HG03139 (cell line): ENCODE measurements at regions not wholly inside any gene's neighbourhood (a gene's known extent, or its start where the extent isn't known, plus 50 kb on each side); places are given as distances from the start of the nearest gene placed in this dataset.
"Not testable (repeated sequence)": the region's sequence is repeated elsewhere in the genome, so short reads cannot be mapped to it uniquely, and the experiment has no call there.

ENCODE experiments used
- ATAC-seq: cut with Tn5 transposase; IDR thresholded peaks from one replicate; pipeline ENCODE4 v1.9.1; 2021; ENCODE audit not compliant: unreplicated experiment

GRCh38 chr2:13923823-13924222, 708.7 kb upstream of the LRATD1 start:
- no peak for ATAC-seq

DNA sequence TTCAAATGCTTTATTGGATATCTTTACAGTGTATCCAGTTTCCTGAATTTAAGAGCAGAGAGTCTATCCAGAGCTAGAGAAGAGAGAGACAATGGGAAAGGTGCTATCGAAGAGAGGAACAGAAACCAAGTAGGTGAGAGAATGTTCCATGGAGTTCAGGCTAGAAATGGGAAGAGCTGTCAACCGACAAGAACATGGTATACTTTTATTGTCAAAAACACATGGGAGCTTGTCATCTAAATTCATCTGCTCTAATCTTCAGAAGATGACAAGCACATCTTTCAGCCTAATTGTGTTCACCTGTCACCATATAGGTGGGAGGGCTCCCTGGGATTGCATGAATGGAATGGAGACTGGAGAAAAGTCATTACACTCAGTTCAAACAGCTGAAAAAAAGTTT, 690.4 kb upstream of the LRATD1 start:
- ATAC-seq: no peak

- ATAC-seq: no peak
Observed at GRCh38 chr2:13950761-13951160, 681.8 kb upstream of the LRATD1 start.

GRCh38 chr2:13968811-13969210, 663.7 kb upstream of the LRATD1 start:
- ATAC-seq: no peak

GRCh38 chr2:13986119-13986720, 646.3 kb upstream of the LRATD1 start:
- no peak for ATAC-seq

DNA sequence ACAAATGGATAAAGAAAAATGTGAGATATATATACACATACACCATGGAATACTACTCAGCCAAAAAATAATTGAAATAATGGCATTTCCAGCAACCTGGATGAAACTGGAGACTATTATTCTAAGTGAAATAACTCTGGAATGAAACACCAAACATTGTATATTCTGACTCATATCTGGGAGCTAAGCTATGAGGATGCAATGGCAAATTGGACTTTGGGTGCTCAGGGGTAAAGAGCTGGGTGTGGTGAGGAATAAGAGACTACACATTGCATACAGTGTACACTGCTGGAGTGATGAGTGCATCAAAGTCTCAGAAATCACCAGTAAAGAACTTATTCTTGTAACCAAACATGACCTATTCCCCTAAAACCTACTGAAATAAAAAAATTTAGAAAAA, 636.0 kb upstream of the LRATD1 start:
- ATAC-seq: no peak

DNA sequence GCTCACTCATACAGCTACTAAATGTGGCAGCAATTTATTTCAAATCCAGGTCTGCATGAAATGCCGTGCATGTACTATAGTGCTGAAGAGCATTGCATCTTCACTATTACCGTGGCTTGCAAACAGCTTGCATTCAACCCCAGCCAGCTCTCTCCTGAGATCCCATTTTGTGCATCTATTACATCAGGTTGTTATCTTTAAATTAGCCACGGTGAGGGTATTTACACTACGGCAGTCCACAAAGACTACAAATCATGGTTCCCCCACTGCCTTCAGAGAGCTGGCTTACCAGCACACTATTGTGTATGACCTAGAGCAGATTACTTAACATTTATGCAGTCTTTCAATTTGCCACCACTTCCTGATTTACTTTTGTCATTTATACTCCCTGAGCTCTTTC, 621.3 kb upstream of the LRATD1 start:
- ATAC-seq: no peak

GRCh38 chr2:14015113-14015630, 617.3 kb upstream of the LRATD1 start:
- ATAC-seq: no peak

DNA sequence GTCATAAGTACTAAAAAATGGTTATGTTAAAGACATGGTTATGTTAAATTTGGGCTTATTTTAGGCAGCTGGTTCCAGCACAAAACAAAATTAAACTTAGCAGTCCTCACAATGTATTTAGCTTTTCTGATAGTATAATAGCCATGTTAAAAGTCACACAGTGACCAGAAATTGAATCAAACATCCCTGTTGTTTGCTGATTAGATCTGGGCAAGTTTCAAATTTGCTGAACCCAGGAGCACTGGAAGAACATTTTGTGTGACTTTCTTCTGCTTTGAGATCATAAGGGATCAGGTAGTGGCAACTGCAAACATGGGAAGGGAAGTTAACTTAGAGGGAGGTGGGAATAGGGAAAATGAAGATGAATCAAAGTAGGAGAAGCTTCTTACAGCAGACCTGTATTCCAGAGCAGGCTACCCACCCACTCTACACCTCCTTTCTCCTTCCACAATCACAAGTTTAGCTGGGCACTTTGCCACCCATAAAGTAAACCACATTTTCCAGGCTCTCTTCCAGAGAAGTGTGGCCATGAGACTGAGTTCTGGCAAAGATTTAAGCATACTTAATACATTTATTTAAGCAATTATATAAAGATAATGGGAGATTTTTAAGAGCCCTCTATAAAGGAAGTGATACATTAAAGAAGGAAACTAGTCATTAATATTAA, 616.1 kb upstream of the LRATD1 start:
- ATAC-seq: no peak

DNA sequence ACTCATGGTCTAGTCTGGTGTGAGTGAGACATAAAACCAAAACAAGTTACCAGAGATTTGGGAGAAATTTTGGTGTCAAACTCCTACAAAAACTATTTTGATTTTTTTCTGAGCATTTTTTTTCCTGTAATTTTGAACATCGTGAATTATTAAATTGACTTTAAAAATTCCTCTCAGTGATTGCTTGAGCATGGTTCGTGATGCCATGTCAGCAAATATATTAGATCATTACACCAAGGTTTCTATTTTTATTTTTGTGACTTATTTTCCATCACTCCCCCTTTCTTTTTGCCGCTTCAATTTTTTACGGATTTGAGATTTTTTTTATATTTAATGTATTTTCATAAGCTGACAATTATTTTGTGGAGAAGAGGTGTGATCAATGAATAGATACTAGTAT, 613.9 kb upstream of the LRATD1 start:
- no peak for ATAC-seq

GRCh38 chr2:14023558-14023957, 609.0 kb upstream of the LRATD1 start:
- no peak for ATAC-seq

GRCh38 chr2:14039134-14039533, 593.4 kb upstream of the LRATD1 start:
- no peak for ATAC-seq

DNA sequence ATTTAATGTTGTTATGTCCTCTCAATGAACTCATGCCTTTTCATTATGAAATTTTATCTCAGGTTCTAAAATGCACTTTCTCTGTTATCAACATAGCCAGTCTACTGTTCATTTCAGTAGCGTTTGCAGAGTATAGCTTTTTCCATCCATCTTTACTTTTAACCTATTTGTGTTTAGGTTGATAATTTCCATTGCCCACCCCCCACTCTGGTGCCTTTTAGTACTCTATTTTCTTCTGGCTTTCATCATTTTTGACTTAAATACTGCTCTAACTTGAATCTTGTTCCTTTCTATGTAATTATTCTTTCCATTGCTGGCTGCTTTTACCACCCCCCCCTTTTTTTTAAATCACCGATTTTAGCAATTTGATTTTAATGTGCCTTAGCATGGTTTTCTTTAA, 585.0 kb upstream of the LRATD1 start:
- no peak for ATAC-seq

DNA sequence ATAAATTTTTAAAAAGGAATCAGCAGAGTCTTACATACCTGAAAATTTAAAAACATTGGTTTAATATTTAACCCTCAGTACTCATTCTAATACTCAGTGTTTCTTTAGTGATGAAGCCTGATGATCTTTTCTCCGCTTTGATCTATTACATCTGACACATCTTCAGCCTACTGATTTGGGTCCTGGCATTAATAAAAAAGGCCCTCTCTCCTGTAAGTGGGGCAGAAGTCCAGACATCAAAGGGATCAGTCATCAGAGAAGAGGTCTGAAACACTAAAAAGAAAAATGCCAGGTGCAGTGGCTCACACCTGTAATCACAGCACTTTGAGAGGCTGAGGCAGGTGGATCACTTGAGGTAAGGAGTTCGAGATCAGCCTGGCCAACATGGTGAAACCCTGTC, 581.1 kb upstream of the LRATD1 start:
- no peak for ATAC-seq

DNA sequence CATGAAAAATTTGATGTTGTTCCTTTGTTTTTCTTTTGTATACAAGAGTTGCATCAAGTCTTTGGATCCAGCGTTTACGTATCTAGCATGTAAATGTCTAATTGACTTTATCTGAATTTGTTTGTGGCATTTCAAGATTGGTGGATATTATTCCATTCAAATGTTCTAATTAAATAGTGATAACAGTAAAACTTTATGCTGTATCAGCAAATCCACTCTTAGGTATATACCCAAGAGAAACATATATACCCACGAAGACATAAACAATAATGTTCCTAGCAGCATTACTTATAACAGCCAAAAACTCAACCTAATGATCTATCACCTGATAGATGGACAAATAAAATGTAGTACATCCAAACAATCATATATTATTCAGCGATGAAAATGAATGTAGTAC, 579.4 kb upstream of the LRATD1 start:
- ATAC-seq: no peak

GRCh38 chr2:14064346-14064745, 568.2 kb upstream of the LRATD1 start:
- ATAC-seq: no peak

GRCh38 chr2:14072338-14072737, 560.2 kb upstream of the LRATD1 start:
- ATAC-seq: no peak

DNA sequence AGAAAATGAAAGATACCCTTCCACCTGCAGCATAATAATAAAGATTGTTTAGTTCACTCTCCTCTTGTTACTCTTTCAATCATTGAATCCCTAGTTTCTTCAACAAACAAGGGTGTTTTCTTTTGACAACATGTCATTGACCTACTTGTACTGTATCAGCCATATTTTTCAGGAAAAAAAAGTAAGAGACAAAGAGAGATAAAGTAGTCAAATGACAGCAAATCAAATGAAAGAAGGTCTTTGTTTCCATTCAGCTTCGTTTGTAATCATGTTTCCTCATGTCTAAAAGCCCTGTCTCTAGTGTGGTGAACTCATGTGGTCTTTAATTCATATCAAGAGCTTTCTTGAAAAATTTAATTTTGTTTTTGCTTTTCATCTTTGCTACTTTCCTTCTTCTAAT, 557.8 kb upstream of the LRATD1 start:
- ATAC-seq: no peak

DNA sequence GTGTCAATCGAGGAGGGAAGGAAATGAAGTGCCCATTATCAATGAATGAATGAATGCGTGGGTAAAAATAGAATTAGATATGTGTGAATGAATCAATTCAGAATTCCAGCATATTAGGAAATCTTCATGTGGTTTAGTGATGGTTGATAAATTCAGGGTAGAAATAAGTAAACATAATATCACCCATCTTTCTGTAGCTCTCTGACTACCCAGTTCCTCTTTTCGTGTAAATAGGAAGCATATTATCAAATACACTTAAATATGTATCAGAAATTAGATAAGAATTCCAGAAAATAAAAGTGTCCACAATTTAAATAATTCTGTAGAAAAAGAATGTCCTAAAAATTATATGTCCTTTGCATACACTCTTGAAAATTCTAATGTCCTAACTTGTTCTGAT, 552.9 kb upstream of the LRATD1 start:
- no peak for ATAC-seq

DNA sequence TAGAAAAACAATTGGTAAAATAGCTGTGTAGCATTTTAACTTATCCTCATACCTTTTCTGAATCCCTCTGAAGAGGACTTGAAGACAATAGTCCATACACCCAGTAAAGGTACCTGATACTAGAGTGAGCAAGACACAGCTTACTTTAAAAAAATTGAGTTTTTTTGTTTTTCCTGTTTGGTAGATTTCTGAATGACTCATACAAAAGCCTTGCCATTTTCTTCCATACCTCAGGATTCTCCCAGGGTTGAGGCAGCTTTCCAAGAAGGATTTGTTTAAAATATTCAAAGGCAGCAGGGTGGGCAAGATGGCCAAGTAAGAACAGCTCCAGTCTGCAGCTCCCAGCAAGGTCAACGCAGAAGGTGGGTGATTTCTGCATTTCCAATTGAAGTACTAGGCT, 551.0 kb upstream of the LRATD1 start:
- ATAC-seq: no peak

- ATAC-seq: no peak
Observed at GRCh38 chr2:14082640-14083039, 549.9 kb upstream of the LRATD1 start.

DNA sequence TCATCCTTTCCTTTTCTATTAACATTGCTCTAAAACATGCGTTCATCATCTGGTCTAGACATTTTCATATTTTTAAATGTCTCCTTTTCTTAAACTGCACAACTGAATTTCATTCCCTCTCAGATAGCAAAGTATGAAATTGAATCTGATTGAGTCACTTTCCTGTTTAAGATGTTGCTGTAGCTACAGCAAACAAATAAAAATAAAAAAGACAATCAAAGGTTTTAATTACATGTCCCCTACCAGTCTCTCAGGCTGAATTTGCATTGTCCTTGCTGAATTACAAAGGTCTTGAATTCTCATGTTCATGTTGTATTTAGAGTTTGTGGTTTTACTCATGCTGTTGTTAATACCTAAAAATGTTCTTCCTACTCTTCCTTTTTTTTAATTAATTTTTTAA, 537.9 kb upstream of the LRATD1 start:
- ATAC-seq: no peak

DNA sequence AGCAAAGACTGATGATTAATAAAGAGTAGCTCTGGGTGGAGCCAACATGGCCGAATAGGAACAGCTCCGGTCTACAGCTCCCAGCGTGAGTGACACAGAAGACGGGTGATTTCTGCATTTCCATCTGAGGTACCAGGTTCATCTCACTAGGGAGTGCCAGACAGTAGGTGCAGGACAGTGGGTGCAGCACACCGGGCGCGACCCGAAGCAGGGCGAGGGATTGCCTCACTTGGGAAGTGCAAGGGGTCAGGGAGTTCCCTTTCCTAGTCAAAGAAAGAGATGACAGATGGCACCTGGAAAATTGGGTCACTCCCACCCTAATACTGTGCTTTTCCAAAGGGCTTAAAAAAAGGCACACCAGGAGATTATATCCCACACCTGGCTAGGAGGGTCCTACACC, 533.4 kb upstream of the LRATD1 start:
- not testable (repeated sequence) for ATAC-seq
